Esophagus muscularis mucosa (tissue), 4 donors: ENCODE measurements at regions not wholly inside any gene's neighbourhood (a gene's known extent, or its start where the extent isn't known, plus 50 kb on each side); places are given as distances from the start of the nearest gene placed in this dataset.

Source experiments
- DNase-seq: peaks from one replicate; pipeline ENCODE4 v3.0.0-alpha.2; 2017; ENCODE audit errors: extremely low spot score
- H3K27ac ChIP-seq, 4 donors: fragments of 200-600 bp; sonication (generic); replicated peaks in 1 of 4; 1 replicate in 3 of 4; 2 replicates in 1 of 4; pipeline ENCODE4 v1.5.1; 2016 to 2019; ENCODE audit warnings: mild to moderate bottlenecking in 1 of 4
- H3K27me3 ChIP-seq, 4 donors: fragments of 200-600 bp; sonication (generic); one replicate each; pipeline versions ENCODE4 v1.5.1 to v1.6.0; 2016 to 2019
- H3K36me3 ChIP-seq, 4 donors: fragments of 200-600 bp; sonication (generic); one replicate each; pipeline ENCODE4 v1.5.1; 2016 to 2019
- H3K4me1 ChIP-seq, 4 donors: fragments of 200-600 bp; sonication (generic); one replicate each; pipeline ENCODE4 v1.5.1; 2016 to 2019
- H3K4me3 ChIP-seq, 4 donors: fragments of 200-600 bp; sonication (generic); 1 replicate in 2 of 4; 2 replicates in 2 of 4; pipeline ENCODE4 v1.5.1; 2016 to 2019; ENCODE audit warnings: mild to moderate bottlenecking in 4 of 4, moderate library complexity in 1 of 4
- H3K9me3 ChIP-seq, 4 donors: fragments of 200-600 bp; sonication (generic); 1 replicate in 3 of 4; 2 replicates in 1 of 4; pipeline ENCODE4 v1.5.1; 2016 to 2019
- CTCF ChIP-seq, 3 experiments: fragments of 200-600 bp in 2 of 3; fragments of 450-650 bp in 1 of 3; sonication (generic) in 2 of 3; IDR thresholded peaks; one replicate each; pipeline ENCODE4 v1.5.1; 2017 to 2019; ENCODE audit warnings: antibody characterized with exemption in 3 of 3, mild to moderate bottlenecking in 2 of 3, moderate library complexity in 1 of 3
- EP300 ChIP-seq: sonication (generic); formaldehyde crosslinking; IDR thresholded peaks from one replicate; pipeline ENCODE4 v1.6.1; 2017; ENCODE audit warnings: antibody characterized with exemption
- POLR2A ChIP-seq: fragments of 450-650 bp; IDR thresholded peaks from one replicate; pipeline ENCODE4 v1.6.1; 2017; ENCODE audit warnings: antibody characterized with exemption, moderate library complexity, mild to moderate bottlenecking, low read depth
- POLR2AphosphoS5 ChIP-seq, 2 donors: sonication (generic); formaldehyde crosslinking; IDR thresholded peaks; one replicate each; pipeline ENCODE4 v1.6.1; 2017; ENCODE audit warnings: antibody characterized with exemption in 2 of 2
- WGBS: methylation state at CpG from one replicate; pipeline ENCODE4 v1.1.5; 2018; 5-methylcytosine and 5-hydroxymethylcytosine counted together
- intact Hi-C: fragments of 100-400 bp; cut with DNase I; formaldehyde crosslinking; loops from one replicate; pipeline ENCODE4 v1.15.1; 2023

- Histone ChIP-seq H3K9me3 (no peaks in the 10 kb centered on the region), H3K27ac (no peak overlapping the region), H3K4me1 (peaks cover 0 to 8% (median 4%) of the 10 kb centered on the region in 4 donors), H3K36me3 (no peaks in the 10 kb centered on the region), H3K27me3 (no peaks in the 10 kb centered on the region), H3K4me3 (no peak overlapping the region)
- no peak for TF ChIP-seq EP300
- TF ChIP-seq POLR2AphosphoS5 (IDR thresholded peaks at IDR 0.05) = no peak
- TF ChIP-seq POLR2A = no peak
- TF ChIP-seq CTCF (IDR thresholded peaks at IDR 0.05) = no peak
- DNase-seq = no peak
- intact Hi-C loops = no loop called here
- WGBS = 71% methylated on average over 5 of the region's 5 CpGs
Observed at GRCh38 chr4:126752126-126752525, 880.6 kb upstream of the INTU start.

- TF ChIP-seq CTCF (IDR thresholded peaks at IDR 0.05) = no peak
- TF ChIP-seq POLR2A = no peak
- TF ChIP-seq EP300 = no peak
- TF ChIP-seq POLR2AphosphoS5 (IDR thresholded peaks at IDR 0.05) = no peak
Observed at GRCh38 chr4:126752702-126753101, 880.1 kb upstream of the INTU start.

GRCh38 chr4:126753592-126753991, 879.2 kb upstream of the INTU start:
- intact Hi-C loops = no loop called here
- H3K27me3 ChIP-seq = no peaks in the 10 kb centered on the region
- no peak for TF ChIP-seq EP300
- TF ChIP-seq POLR2AphosphoS5 (IDR thresholded peaks at IDR 0.05) = no peak
- TF ChIP-seq POLR2A = no peak
- no peak for TF ChIP-seq CTCF (IDR thresholded peaks at IDR 0.05)
- no peak for DNase-seq
- no peak overlapping the region for H3K27ac ChIP-seq
- H3K9me3 ChIP-seq = no peaks in the 10 kb centered on the region
- H3K4me1 ChIP-seq = peaks cover 0 to 8% (median 4%) of the 10 kb centered on the region in 4 donors
- 84% methylated on average over 1 of the region's 1 CpG for WGBS
- no peak overlapping the region for H3K4me3 ChIP-seq
- no peaks in the 10 kb centered on the region for H3K36me3 ChIP-seq

More at GRCh38 chr4:126752702-126753101, 880.1 kb upstream of the INTU start:
- Histone ChIP-seq H3K4me3 (no peak overlapping the region), H3K4me1 (peaks cover 0 to 8% (median 4%) of the 10 kb centered on the region in 4 donors), H3K27ac (no peak overlapping the region), H3K36me3 (no peaks in the 10 kb centered on the region), H3K9me3 (no peaks in the 10 kb centered on the region), H3K27me3 (no peaks in the 10 kb centered on the region)
- no peak for DNase-seq
- intact Hi-C loops = no loop called here
- WGBS = 77% methylated on average over 4 of the region's 4 CpGs

GRCh38 chr4:126755506-126755905, 877.3 kb upstream of the INTU start:
- H3K4me3 ChIP-seq = no peak overlapping the region
- DNase-seq = no peak
- intact Hi-C loops = no loop called here
- no peaks in the 10 kb centered on the region for H3K27me3 ChIP-seq
- peaks cover 0 to 18% (median 7%) of the 10 kb centered on the region in 4 donors for H3K4me1 ChIP-seq
- H3K9me3 ChIP-seq = no peaks in the 10 kb centered on the region
- H3K36me3 ChIP-seq = no peaks in the 10 kb centered on the region
- H3K27ac ChIP-seq = no peak overlapping the region
- no peak for TF ChIP-seq POLR2A
- no peak for TF ChIP-seq EP300
- TF ChIP-seq CTCF (IDR thresholded peaks at IDR 0.05) = no peak
- no peak for TF ChIP-seq POLR2AphosphoS5 (IDR thresholded peaks at IDR 0.05)

GRCh38 chr4:126756050-126756829, 876.5 kb upstream of the INTU start:
- H3K4me1 ChIP-seq = peaks cover 0 to 24% (median 7%) of the 10 kb centered on the region in 4 donors
- WGBS = 33% methylated on average over 3 of the region's 3 CpGs
- intact Hi-C loops = no loop called here
- no peaks in the 10 kb centered on the region for H3K27me3 ChIP-seq
- no peaks in the 10 kb centered on the region for H3K36me3 ChIP-seq
- H3K27ac ChIP-seq = no peak overlapping the region
- no peak overlapping the region for H3K4me3 ChIP-seq
- no peaks in the 10 kb centered on the region for H3K9me3 ChIP-seq
- no peak for DNase-seq
- no peak for TF ChIP-seq POLR2A
- no peak for TF ChIP-seq EP300
- no peak for TF ChIP-seq POLR2AphosphoS5 (IDR thresholded peaks at IDR 0.05)
- no peak for TF ChIP-seq CTCF (IDR thresholded peaks at IDR 0.05)
